ENCODE measurements at regions not wholly inside any gene's neighbourhood (a gene's known extent, or its start where the extent isn't known, plus 50 kb on each side); places are given as distances from the start of the nearest gene placed in this dataset.

DNA sequence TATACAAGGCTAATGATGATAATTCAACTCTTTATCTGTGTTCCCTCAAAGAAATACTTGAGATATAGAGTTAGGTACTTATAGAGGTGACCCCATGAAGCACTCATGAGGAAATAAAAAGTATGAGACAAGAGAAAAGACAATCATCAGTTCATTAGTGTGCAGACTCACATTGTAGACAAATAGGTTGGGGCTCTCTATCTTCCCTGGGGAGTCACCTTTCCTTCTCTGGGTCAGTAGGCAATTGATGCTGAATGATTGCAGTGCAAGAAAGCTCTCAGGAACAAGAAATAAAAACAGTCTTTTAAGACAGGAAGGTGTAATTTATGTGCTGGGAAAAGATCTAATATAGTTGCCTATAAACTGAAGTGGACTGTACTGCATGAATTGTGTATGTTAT, 1357.6 kb upstream of the EPHA6 start:
- TF ChIP-seq, protein P1, sequence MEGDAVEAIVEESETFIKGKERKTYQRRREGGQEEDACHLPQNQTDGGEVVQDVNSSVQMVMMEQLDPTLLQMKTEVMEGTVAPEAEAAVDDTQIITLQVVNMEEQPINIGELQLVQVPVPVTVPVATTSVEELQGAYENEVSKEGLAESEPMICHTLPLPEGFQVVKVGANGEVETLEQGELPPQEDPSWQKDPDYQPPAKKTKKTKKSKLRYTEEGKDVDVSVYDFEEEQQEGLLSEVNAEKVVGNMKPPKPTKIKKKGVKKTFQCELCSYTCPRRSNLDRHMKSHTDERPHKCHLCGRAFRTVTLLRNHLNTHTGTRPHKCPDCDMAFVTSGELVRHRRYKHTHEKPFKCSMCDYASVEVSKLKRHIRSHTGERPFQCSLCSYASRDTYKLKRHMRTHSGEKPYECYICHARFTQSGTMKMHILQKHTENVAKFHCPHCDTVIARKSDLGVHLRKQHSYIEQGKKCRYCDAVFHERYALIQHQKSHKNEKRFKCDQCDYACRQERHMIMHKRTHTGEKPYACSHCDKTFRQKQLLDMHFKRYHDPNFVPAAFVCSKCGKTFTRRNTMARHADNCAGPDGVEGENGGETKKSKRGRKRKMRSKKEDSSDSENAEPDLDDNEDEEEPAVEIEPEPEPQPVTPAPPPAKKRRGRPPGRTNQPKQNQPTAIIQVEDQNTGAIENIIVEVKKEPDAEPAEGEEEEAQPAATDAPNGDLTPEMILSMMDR (conservative IDR thresholded peaks at IDR 0.05; ENCODE audit: low read depth, low read length): no peak
- TF ChIP-seq EZH2 (IDR thresholded peaks at IDR 0.05; ENCODE audit: borderline replicate concordance, low read depth, low read length, poor library complexity, severe bottlenecking): no peak

Data from A673 (cell line).